HG03457 (cell line): ENCODE measurements at regions not wholly inside any gene's neighbourhood (a gene's known extent, or its start where the extent isn't known, plus 50 kb on each side); places are given as distances from the start of the nearest gene placed in this dataset.

Experiments
- ATAC-seq: cut with Tn5 transposase; IDR thresholded peaks from one replicate; pipeline ENCODE4 v1.9.1; 2021; ENCODE audit warnings: moderate number of reproducible peaks; ENCODE audit not compliant: unreplicated experiment

DNA sequence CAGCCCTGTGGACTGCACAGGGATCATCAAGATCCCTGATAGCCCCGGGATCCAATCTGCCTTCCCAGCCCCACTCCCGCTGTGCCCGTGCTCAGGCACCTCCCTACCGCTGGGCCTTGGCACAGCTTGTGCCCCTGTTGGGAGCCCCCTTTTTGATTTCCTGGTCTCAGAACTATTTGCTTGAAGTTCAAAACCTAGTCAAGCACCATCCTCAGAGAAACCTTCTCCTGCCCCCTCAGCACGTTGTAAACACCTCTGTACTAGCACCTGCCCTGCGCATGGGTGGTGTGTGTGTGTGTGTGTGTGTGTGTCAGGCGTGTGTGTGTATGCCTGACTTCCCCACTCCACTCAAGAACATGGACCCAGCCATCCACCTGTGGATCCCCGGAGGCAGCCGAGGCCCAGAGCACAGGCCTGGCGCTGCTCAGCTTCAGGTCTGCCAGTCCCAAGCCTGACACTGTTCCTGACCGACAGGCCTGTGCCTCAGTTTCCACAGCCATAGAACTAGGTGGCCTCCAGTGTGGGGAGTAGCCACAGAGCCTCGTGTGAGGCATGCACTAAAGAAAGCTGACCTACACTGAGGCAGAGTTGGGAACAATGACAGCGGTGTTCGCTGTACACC lies 65.5 kb downstream of the ADRA2C start:
- ATAC-seq: no peak

GRCh38 chr4:3832536-3833220 lies 66.5 kb downstream of the ADRA2C start:
- ATAC-seq: no peak

DNA sequence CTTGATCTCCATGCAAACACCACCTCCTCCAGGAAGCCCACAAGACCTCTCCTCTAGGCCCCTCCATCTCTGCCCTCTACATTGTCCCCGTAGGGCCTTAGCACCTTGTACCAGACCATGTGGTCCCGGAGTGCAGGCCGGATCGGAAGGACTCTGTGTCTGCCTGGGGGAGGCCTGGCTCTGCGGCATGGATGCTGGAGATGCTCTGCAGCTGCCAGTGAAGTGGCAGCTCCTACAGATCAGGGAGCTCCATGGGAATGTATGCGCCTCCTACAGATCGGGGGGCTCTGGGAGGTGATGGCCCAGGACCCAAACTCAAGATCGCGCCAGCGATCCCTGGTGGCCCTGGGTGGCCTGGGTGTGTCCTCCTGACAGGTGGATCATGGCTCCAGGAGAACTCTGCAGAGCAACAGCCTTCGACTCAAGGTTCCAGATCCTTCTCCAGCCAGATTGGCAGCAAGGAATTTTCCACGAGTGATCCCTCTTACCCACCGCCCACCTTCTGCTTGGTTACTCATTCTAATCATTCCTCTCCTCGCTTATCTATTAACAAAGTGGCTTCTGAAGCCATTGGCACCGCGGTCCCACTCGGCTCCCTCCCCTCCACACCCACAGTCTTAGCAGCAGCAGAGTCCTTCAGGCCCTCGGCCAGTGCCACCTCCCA lies 67.3 kb downstream of the ADRA2C start:
- ATAC-seq: no peak

DNA sequence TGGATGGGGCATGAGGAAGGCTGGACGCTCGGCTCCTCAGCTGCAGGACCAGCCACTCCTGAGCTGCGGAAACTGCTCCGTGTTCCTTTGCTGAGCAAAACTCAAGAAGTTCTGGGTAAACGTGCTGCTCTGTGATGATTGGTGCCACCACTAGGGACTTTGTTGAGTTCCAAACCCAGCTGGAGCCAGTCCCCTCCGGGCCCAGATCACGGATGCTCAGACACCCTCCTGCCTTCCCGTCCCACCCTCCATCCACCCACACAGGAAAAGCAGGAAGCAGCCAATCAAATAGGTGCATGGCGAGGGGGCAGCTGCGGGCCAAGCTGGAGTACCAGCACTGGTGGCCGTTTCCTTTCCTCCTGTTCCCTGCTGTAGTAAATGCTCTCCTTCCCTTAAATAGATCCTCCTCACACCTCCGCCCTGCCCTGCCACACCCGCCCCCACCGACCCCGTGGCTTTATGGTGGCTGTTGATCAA lies 68.0 kb downstream of the ADRA2C start:
- no peak for ATAC-seq

GRCh38 chr4:3834663-3835521 lies 68.7 kb downstream of the ADRA2C start:
- ATAC-seq: no peak

- no peak for ATAC-seq
These were observed 69.6 kb downstream of the ADRA2C start for GRCh38 chr4:3835527-3836405.

DNA sequence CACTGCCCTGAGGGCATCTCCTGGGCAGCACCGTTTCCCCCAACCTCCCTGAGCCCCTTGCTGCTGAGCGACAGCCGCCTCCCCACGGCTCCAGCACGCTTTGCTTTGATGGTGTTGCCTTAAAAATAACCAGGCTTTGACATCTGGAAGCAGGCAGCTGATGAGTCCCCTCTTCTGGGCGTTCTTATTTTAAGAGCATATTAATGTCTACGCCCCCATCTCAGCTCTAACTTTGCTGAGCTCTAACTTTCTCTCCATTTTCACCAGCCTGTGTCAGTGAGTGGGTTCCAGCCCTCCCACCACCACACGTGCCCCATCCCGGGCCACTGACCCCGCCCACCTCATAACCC lies 70.2 kb downstream of the ADRA2C start:
- no peak for ATAC-seq

- ATAC-seq: no peak
These were observed 70.8 kb downstream of the ADRA2C start for GRCh38 chr4:3836756-3837601.

DNA sequence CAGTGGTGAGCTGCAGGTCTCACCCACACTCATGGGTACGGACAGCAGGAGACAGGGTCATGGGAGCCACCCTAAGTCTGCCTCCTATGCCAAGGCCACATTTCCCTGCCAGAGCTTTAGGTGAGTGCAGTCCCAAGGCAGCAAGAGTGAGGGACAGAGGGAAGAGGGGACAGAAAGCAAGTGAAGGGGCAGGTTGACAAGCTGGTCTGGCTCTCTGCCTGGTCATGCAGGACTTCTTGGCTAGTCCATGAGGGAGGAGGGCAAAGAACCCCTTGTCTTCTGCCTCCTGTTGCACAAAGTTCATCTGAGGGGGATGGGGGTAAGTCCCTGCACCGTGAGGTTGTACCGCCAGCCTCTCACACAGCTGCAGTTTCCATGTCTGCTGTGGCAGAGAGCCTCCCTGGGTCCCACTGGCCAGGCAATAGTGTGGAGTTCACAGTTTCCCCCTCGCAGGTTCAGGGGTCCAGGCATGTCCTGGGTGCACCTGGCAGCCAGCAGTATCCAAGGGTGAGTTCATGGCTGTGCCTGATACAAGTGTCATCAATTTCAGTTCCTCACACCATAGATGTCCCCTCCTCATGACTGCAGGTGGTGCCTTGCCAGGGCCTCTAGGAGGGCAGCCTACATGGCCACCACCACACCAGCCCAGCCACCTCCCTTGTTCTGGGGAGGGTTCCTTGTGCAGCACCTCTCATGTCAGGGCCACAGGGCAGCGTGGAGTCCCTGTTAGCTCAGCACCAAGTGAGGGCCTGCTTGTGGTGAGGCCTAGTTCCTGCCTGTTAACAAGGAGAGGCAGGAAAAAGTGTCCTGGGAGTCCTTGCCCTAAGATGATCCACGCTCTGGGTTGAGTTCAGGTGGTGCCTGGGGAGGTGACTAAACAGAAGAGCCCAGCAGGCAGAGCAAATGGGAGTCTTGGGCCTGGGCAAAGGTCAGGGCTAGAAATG lies 72.5 kb downstream of the ADRA2C start:
- no peak for ATAC-seq

GRCh38 chr4:3845094-3845743 lies 79.0 kb downstream of the ADRA2C start:
- no peak for ATAC-seq

GRCh38 chr4:3845744-3846429 lies 79.7 kb downstream of the ADRA2C start:
- ATAC-seq: no peak

DNA sequence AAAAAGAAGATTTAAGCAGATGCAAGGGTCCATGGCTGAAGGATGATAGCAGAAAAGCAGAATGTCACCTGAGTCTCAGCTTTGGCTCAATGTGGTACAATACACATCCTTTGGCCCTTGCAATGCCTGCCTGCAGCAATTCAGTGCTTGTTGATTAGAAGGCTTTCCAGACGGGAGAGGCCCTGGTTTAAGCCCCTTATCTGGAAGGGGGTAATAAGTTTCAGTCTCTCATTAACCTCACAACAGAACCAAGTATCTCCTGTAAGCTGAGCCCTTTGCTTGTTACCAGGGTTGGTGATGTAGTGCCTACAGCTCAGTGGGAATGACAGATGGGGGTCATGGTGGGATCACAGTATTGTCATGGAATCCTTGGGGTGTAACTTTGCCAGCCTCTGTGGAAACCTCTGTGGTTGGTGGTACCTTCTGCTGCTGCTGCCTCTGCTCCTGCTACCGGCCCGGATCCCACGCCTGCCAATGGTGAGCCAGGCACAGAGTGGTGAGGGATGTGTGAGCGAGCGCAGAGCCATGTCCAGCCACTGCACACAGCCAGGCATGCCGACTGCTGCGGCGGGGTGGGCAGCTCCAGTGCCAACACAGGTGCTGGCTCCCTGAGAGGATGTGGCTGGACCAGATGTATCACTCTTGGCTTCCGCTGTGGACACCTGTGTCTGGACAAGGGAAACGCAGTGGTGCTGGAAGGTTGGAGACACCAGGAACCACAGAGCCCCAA lies 81.2 kb downstream of the ADRA2C start:
- ATAC-seq: no peak

DNA sequence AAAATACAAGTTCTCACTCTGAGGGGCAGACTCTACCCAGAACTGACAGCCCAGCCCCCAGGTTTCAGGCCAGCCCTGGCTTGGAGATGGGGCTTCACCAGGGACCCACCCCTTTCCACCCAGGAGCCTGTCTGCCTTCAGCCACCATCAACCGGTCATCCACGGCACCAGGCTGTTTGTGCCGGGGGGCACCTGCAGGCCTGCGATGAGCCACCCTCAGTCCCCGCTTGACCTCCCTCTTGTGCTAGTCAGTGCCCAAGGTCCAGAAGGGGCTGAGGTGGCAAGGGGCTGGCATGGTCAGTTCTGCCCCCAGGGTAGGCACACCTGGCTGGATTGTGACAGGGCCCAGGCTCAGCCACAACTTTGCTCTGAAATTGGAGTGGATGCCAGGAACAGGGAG lies 82.1 kb downstream of the ADRA2C start:
- ATAC-seq: no peak

DNA sequence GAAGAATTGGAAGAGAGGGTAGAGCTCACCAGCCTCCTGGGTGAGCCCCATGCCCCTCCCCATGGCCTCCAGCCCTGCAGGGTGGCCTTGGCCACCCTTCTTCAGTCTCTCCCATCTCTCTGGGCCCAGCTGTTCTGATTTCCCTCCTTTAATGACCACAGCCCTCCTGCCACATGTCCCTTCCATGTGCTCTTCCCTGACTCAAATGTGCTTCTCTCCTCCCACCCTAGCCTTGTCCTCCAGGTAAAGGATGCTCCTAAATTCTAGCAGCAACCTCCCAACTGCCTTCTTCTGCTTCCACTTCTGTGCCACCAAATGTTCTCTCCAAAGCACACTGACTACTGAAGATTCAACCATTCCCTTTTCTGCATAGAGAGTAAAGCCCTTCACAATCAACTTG lies 83.0 kb downstream of the ADRA2C start:
- ATAC-seq: no peak

DNA sequence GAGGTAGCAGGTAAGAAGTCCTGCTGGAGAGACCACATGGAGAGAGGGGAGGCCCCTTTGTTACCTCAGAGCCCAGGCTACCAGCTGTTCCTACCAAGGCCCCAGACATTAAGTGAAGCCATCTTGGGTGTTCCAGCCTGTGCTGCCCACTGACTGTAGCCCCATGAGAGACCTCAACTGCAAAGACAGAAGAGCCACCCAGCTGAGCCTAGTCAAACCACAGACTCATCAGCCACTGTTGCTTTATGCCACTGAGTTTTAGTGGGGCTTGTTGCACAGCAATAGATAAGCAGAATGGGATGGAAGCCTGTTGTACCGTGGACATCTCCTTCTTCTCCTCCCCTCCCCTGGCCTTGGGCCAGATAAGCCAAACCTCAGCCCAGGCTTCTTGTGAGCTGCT lies 83.9 kb downstream of the ADRA2C start:
- no peak for ATAC-seq

DNA sequence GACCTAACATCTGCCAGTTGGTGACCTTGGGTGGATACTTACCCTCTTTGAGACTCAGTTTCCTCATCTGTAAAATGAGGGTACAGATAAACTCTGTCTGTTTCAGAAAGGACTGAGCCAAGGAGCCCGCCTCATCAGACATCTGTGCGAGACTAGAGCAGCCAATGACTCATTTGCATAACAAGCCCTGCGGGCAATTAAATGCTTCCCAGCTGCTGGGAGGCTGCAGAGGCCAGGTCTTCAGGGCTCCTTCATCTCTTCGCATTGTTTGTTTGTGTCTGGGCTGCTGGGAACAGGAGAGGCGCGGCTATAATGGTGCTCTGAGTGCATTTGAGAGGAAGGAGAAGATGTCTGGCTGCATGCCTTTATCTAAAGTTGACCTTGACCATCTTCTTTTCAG lies 85.0 kb downstream of the ADRA2C start:
- no peak for ATAC-seq

DNA sequence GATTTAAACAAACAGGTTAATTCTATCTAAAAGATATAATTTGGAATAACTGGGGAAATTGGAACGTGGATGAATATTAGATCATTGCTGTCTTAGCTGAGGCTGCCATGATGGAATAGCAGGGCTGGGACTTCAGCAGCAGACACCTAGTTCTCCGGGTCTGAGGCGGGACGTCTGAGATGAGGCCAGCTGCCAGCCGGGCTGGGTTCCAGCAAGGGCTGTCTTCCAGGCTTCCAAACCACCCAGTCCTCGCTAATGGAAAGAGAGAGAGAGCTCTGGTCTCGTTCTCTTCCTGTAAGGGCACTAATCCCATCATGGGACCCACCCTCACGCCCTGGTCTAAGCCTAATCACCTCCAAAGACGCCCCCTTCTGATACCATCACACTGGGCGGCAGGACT lies 85.7 kb downstream of the ADRA2C start:
- ATAC-seq: no peak
